ENCODE measurements at regions not wholly inside any gene's neighbourhood (a gene's known extent, or its start where the extent isn't known, plus 50 kb on each side); places are given as distances from the start of the nearest gene placed in this dataset.
"Not testable (repeated sequence)": the region's sequence is repeated elsewhere in the genome, so short reads cannot be mapped to it uniquely, and the experiment has no call there.

DNA sequence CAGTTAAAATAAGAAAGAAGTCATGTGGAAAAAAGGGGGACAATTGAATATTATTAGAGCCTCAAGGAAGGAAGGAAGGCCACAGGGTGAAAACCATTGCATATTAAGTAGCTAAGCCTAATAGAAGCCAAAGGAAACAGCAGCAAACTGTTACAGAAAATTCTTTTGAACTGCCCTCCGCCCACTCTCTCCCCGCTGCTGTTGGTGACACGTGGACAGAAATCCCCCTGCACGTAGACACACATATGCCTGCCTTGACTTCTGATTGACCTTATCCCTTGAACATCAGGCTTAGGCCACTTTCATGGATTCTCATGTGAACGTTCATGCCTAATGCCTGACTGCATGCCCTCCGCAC is 229.1 kb downstream of the KCNRG start:
- no peak overlapping the region for H3K9ac ChIP-seq (ENCODE audit: low read depth, low read length)
- no peak overlapping the region for H3K27ac ChIP-seq (ENCODE audit: low read length)
- H3K4me1 ChIP-seq (ENCODE audit: insufficient read depth, low read length) = peaks cover 2% of the 10 kb centered on the region; the same call in 1 of the 2 replicates
- H3K4me3 ChIP-seq (ENCODE audit: low read length) = no peak overlapping the region
- no peaks in the 10 kb centered on the region for H3K36me3 ChIP-seq (ENCODE audit: insufficient read depth, low read depth, low read length)
- no peaks in the 10 kb centered on the region for H3K27me3 ChIP-seq (ENCODE audit: insufficient read depth, low read length)
- H3K9me3 ChIP-seq (ENCODE audit: insufficient read depth, low read depth, low read length) = no peaks in the 10 kb centered on the region

DNA sequence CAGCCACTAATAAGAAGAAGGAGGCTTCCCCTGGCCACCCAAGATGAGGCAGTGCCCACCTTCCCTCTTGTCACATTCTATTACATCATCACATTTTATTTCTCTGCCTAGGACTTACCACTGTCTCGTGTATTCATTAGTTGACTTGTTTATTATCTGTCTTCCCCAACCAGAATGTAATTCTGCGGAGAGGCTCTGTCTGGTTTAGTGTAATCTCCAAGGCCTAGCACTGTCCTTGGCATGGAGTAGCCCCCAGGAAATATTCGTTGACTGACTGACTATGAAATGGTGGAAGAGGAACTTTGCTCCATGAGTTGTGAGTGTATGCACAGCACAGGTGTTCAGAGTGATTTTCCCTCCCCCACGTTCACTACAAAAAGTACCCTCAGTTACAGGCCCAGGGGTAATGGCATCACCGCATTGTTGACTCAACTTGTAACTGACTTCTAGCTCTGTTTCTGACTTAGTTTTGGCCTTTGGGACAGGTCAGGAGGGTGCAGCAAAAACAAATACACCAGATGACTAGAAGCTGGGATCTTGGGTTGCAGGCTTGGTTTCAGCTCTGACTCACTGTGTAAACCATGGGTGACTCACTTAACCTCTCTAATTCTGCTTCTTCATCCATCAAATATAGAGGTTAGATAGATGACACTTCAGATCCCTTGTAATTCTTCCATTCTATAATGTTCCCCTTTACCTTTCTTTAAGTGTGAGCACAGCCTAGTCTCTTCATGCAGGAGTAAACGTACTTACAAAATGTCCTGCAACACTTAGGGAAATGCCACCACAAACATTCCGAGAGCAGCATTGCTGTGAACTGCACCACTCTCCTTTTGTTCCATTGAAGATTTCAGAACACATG is 229.7 kb downstream of the KCNRG start:
- no peaks in the 10 kb centered on the region for H3K9me3 ChIP-seq (ENCODE audit: insufficient read depth, low read depth, low read length)
- H3K27ac ChIP-seq (ENCODE audit: low read length) = no peak overlapping the region
- H3K9ac ChIP-seq (ENCODE audit: low read depth, low read length) = no peak overlapping the region
- H3K36me3 ChIP-seq (ENCODE audit: insufficient read depth, low read depth, low read length) = no peaks in the 10 kb centered on the region
- no peak overlapping the region for H3K4me3 ChIP-seq (ENCODE audit: low read length)
- H3K4me1 ChIP-seq (ENCODE audit: insufficient read depth, low read length) = peaks cover 2% of the 10 kb centered on the region; the same call in 1 of the 2 replicates
- H3K27me3 ChIP-seq (ENCODE audit: insufficient read depth, low read length) = no peaks in the 10 kb centered on the region

DNA sequence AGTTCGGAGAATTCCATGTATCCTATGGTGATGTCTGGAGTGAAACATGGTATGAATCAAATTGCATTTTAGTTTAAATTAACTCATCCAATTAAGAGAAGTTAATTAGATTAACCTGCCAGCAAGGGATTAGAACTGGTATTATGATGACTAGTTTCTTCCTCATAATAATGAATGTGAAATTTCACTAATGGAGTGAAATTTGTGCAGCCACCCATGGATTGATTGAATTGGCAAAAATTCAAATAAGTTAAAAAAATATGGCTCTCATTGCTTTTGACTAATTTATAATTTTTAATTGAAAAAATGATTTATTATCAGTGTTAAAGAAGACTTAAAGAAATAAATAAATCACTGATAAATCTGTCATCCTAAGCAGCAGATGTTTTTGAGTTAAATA is 232.0 kb downstream of the KCNRG start:
- Histone ChIP-seq H3K27ac (ENCODE audit: low read length) (no peak overlapping the region), H3K36me3 (ENCODE audit: insufficient read depth, low read depth, low read length) (no peaks in the 10 kb centered on the region), H3K9me3 (ENCODE audit: insufficient read depth, low read depth, low read length) (no peaks in the 10 kb centered on the region), H3K9ac (ENCODE audit: low read depth, low read length) (no peak overlapping the region), H3K4me1 (ENCODE audit: insufficient read depth, low read length) (no peaks in the 10 kb centered on the region), H3K27me3 (ENCODE audit: insufficient read depth, low read length) (no peaks in the 10 kb centered on the region), H3K4me3 (ENCODE audit: low read length) (no peak overlapping the region)

DNA sequence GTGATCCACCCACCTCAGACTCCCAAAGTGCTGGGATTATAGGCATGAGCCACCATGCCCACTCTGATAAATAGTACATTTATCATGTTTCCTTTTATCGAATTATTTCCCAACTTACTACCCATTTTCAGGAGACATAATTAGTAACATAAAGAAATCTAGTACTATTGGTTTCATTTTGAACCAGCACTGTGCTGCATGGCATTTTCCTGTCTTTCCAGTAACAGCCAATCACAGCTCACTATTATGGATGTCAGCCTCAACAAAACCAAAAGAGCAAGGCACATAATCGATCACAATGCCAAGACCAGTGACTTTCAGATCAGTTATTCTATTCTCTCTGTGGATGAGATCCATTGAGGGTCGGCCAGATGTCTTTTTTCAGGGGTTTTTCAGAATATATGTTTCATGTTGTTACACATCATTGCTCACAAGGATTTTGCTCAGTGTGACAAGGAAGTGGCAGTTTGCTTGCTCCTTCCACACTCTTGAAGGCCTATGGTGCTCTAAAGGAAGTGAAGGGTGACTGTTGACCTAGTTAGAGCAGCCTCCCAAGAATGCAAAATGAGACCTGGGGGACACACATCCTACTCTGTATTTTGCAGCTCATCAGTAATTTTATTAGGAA is 233.4 kb downstream of the KCNRG start:
- Histone ChIP-seq H3K27ac (ENCODE audit: low read length) (no peak overlapping the region), H3K4me3 (ENCODE audit: low read length) (no peak overlapping the region), H3K9me3 (ENCODE audit: insufficient read depth, low read depth, low read length) (no peaks in the 10 kb centered on the region), H3K4me1 (ENCODE audit: insufficient read depth, low read length) (no peaks in the 10 kb centered on the region), H3K27me3 (ENCODE audit: insufficient read depth, low read length) (no peaks in the 10 kb centered on the region), H3K36me3 (ENCODE audit: insufficient read depth, low read depth, low read length) (no peaks in the 10 kb centered on the region), H3K9ac (ENCODE audit: low read depth, low read length) (no peak overlapping the region)

DNA sequence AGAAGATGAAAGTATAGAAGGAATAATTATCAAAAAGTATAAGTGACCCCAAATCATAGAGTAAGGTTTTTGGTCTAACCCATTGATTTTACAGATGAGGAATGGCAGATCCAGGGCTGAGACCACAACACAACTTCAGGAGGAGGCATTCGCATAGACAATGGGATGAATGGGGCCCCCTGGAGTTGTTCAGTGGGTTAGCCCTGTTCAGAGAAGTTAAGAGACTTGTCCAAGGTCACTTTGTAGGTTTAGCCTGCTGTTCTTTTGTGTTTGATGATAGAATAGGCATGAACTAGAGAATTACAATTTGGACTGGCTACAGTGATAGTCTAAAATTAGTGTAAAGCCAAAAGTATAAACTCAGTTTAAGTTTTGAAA is 233.9 kb downstream of the KCNRG start:
- H3K4me3 ChIP-seq (ENCODE audit: low read length) = no peak overlapping the region
- no peak overlapping the region for H3K9ac ChIP-seq (ENCODE audit: low read depth, low read length)
- no peaks in the 10 kb centered on the region for H3K9me3 ChIP-seq (ENCODE audit: insufficient read depth, low read depth, low read length)
- no peaks in the 10 kb centered on the region for H3K27me3 ChIP-seq (ENCODE audit: insufficient read depth, low read length)
- H3K4me1 ChIP-seq (ENCODE audit: insufficient read depth, low read length) = no peaks in the 10 kb centered on the region
- H3K36me3 ChIP-seq (ENCODE audit: insufficient read depth, low read depth, low read length) = no peaks in the 10 kb centered on the region
- H3K27ac ChIP-seq (ENCODE audit: low read length) = no peak overlapping the region

DNA sequence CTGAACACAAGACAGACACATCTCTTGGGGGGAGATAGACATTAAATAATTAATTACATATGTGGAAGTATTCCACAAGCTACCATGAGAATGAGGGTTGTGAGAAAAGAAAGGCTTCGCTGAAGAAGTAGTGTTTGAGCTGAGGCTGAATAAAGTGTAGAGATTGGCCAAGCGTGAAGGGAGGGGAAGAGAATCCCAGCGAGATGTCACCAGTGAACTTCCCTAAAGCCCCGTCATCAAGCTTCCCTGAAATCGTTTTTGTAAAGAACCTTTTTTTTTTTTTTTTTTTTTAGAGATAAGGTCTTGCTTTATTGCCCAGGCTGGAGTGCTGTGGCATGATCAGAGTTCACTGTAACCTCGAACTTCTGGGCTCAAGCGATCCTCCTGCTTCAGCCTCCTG is 235.2 kb downstream of the KCNRG start:
- H3K9ac ChIP-seq (ENCODE audit: low read depth, low read length) = no peak overlapping the region
- no peak overlapping the region for H3K4me3 ChIP-seq (ENCODE audit: low read length)

DNA sequence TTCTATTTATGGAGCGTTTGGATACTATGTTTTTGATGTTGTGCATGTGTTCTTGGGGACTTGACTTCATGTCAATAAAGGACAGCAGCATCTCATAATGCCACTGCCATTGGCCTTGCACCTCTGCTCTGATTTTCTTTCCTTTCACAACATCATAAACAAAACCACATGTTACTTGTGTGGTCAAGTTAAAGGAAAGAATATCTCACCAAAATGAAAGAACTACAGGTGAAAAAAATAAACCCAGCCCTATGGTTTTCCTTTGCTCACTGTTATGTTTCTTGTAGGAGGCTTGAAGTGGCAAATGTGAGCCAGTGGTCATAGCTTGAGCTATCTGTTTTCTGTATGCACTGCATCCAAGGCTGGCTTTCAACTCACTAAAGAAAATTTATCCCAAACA is 240.4 kb downstream of the KCNRG start:
- Histone ChIP-seq H3K4me3 (ENCODE audit: low read length) (no peak overlapping the region), H3K9ac (ENCODE audit: low read depth, low read length) (no peak overlapping the region), H3K4me1 (ENCODE audit: insufficient read depth, low read length) (no peaks in the 10 kb centered on the region; the same call in 1 of the 2 replicates), H3K9me3 (ENCODE audit: insufficient read depth, low read depth, low read length) (no peaks in the 10 kb centered on the region), H3K27me3 (ENCODE audit: insufficient read depth, low read length) (no peaks in the 10 kb centered on the region), H3K27ac (ENCODE audit: low read length) (no peak overlapping the region), H3K36me3 (ENCODE audit: insufficient read depth, low read depth, low read length) (no peaks in the 10 kb centered on the region)

More for the DNA sequence above, 235.2 kb downstream of the KCNRG start:
- Histone ChIP-seq H3K9me3 (ENCODE audit: insufficient read depth, low read depth, low read length) (no peaks in the 10 kb centered on the region), H3K27ac (ENCODE audit: low read length) (no peak overlapping the region), H3K27me3 (ENCODE audit: insufficient read depth, low read length) (no peaks in the 10 kb centered on the region), H3K36me3 (ENCODE audit: insufficient read depth, low read depth, low read length) (no peaks in the 10 kb centered on the region), H3K4me1 (ENCODE audit: insufficient read depth, low read length) (no peaks in the 10 kb centered on the region)

DNA sequence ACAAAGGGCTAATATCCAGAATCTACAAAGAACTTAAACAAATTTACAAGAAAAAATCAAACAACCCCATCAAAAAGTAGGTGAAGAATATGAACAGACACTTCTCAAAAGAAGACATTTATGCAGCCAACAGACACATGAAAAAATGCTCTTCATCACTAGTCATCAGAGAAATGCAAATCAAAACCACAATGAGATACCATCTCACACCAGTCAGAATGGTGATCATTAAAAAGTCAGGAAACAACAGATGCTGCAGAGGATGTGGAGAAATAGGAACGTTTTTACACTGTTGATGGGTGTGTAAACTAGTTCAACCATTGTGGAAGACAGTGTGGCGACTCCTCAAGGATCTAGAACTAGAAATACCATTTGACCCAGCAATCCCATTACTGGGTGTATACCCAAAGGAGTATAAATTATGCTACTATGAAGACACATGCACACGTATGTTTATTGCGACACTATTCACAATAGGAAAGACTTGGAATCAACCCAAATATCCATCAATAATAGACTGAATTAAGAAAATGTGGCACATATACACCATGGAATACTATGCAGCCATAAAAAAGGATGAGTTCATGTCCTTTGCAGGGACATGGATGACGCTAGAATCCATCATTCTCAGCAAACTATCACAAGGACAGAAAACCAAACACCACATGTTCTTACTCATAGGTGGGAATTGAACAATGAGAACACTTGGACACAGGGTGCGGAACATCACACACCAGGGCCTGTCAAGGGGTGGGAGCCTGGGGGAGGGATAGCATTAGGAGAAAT is 241.5 kb downstream of the KCNRG start:
- not testable (repeated sequence) for H3K27ac ChIP-seq (ENCODE audit: low read length); H3K27me3 ChIP-seq (ENCODE audit: insufficient read depth, low read length); H3K36me3 ChIP-seq (ENCODE audit: insufficient read depth, low read depth, low read length); H3K9ac ChIP-seq (ENCODE audit: low read depth, low read length); H3K4me3 ChIP-seq (ENCODE audit: low read length); H3K4me1 ChIP-seq (ENCODE audit: insufficient read depth, low read length); H3K9me3 ChIP-seq (ENCODE audit: insufficient read depth, low read depth, low read length)

DNA sequence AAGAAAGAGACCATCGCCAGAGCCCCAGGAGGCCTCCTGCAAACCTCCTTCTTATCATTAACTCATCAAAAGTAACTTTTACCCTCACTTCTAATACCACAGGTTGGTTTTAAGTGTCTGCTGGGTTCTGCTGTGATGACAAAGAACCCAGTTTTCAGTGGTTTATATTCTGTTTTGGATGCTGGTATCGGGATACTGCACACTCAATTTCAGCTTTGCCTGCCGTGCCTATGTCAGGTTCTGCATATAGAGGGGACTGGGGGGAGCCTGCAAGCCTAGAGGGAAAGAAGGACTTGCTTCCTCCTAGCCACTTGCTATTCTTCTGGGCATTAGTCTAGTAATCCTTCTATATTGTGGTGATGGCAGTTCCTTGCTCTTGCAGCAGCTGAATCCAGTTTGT is 242.4 kb downstream of the KCNRG start:
- Histone ChIP-seq H3K9ac (ENCODE audit: low read depth, low read length) (no peak overlapping the region), H3K4me1 (ENCODE audit: insufficient read depth, low read length) (no peaks in the 10 kb centered on the region; the same call in 1 of the 2 replicates), H3K36me3 (ENCODE audit: insufficient read depth, low read depth, low read length) (no peaks in the 10 kb centered on the region), H3K9me3 (ENCODE audit: insufficient read depth, low read depth, low read length) (no peaks in the 10 kb centered on the region), H3K27ac (ENCODE audit: low read length) (no peak overlapping the region), H3K27me3 (ENCODE audit: insufficient read depth, low read length) (no peaks in the 10 kb centered on the region), H3K4me3 (ENCODE audit: low read length) (no peak overlapping the region)

DNA sequence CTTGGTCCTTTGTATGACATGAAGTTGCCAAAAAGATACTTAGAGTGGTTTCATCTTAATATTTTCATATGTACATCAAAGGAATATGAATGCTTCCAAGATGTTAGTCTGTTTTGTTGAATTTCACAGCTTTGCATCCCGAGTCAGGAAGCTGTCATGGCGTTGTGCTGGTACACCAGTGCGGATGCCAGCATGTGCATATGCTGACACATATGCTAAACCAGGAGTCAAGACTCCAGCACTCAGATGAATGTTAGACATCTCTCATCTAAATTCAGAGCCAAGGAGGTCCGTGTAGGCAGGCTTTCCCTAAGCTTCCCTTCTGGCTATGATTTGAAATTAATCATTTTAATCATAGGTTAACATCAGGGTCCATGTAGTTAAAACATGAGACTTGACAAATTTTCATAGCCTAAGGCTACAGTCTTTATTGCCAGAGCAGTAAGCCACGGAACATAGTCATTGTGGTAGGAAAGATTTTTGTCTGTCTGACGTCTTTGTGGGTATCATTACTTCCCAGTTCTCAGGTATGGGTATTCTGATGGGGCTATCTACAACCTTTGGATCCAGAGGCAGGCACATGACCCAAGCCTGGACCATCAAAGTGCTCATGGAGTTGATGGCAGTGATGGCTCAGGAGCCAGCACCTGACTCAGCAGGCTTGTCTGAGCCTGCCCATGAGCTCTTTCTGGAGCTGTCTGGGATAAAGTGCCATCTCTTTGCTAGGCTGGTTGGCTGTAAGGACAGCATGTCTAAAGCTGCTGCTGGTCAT is 246.1 kb downstream of the KCNRG start:
- H3K9me3 ChIP-seq (ENCODE audit: insufficient read depth, low read depth, low read length) = no peaks in the 10 kb centered on the region
- H3K27me3 ChIP-seq (ENCODE audit: insufficient read depth, low read length) = no peaks in the 10 kb centered on the region
- H3K36me3 ChIP-seq (ENCODE audit: insufficient read depth, low read depth, low read length) = no peaks in the 10 kb centered on the region
- no peak overlapping the region for H3K4me3 ChIP-seq (ENCODE audit: low read length)
- H3K9ac ChIP-seq (ENCODE audit: low read depth, low read length) = no peak overlapping the region
- no peak overlapping the region for H3K27ac ChIP-seq (ENCODE audit: low read length)
- H3K4me1 ChIP-seq (ENCODE audit: insufficient read depth, low read length) = no peaks in the 10 kb centered on the region; the same call in 1 of the 2 replicates

DNA sequence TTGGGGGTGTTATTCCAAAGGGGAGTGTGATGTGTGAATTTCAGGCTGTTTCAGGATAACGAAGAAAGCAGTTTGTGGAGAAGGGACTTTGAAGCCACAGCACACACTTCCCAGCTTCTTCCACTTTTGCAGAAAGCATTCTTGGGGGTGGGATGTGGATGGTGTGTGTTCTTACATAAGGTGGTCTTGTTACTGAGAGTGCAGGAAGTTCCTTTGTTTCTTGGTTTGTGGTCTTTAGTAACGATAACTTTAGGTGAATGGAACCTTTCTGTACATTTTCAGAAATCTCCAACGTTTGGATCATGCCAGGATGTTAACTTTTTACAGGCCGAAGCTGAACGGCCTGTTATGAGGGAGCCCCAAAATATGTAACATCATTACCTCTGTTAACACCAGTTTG is 251.8 kb downstream of the KCNRG start:
- Histone ChIP-seq H3K27ac (ENCODE audit: low read length) (no peak overlapping the region), H3K27me3 (ENCODE audit: insufficient read depth, low read length) (no peaks in the 10 kb centered on the region), H3K9me3 (ENCODE audit: insufficient read depth, low read depth, low read length) (no peaks in the 10 kb centered on the region), H3K4me3 (ENCODE audit: low read length) (no peak overlapping the region), H3K36me3 (ENCODE audit: insufficient read depth, low read depth, low read length) (no peaks in the 10 kb centered on the region), H3K9ac (ENCODE audit: low read depth, low read length) (no peak overlapping the region), H3K4me1 (ENCODE audit: insufficient read depth, low read length) (no peaks in the 10 kb centered on the region)

Data from iPS-20b (cell line).